PC-9 (cell line): ENCODE measurements at regions not wholly inside any gene's neighbourhood (a gene's known extent, or its start where the extent isn't known, plus 50 kb on each side); places are given as distances from the start of the nearest gene placed in this dataset.

Experiments used
- BruUV-seq: library from RNA; stranded (reverse); fragments of 400-500 nt; replicated peaks from 2 replicates; lab custom pipeline; 2021; lab: Mats Ljungman, UMichigan
- CTCF ChIA-PET: fragments of 300-600 bp; sonication (Branson Sonifier 250); formaldehyde crosslinking; loops from one replicate; lab custom pipeline; 2022; ENCODE audit warnings: antibody characterized with exemption; lab: Charles Lee
- POLR2A ChIA-PET: fragments of 300-600 bp; sonication (Branson Sonifier 250); formaldehyde crosslinking; loops from one replicate; lab custom pipeline; 2022; ENCODE audit warnings: antibody characterized with exemption; ENCODE audit not compliant: unreplicated experiment; lab: Charles Lee
- DNase-seq, 2 experiments: peaks; one replicate each; pipeline versions ENCODE4 v3.0.0 to v3.0.0-alpha.2; 2015 to 2022; ENCODE audit warnings: mixed read lengths in 1 of 2
- H2AFZ ChIP-seq: fragments of 200-600 bp; sonication (generic); 2 replicates; pipeline ENCODE4 v1.8.1; 2017; ENCODE audit warnings: antibody characterized with exemption
- H3F3A ChIP-seq: fragments of 200-600 bp; sonication (generic); 2 replicates; pipeline ENCODE4 v1.8.1; 2017; ENCODE audit warnings: antibody characterized with exemption, mild to moderate bottlenecking, low read depth; ENCODE audit not compliant: insufficient read depth
- H3K27ac ChIP-seq: fragments of 200-600 bp; sonication (generic); 2 replicates; pipeline ENCODE4 v1.6.1; 2016; ENCODE audit warnings: mixed run types
- H3K27me3 ChIP-seq: fragments of 200-600 bp; sonication (generic); 2 replicates; pipeline ENCODE4 v1.6.1; 2016; ENCODE audit warnings: low read depth, mixed run types; ENCODE audit not compliant: insufficient read depth
- H3K36me3 ChIP-seq: fragments of 200-600 bp; sonication (generic); 2 replicates; pipeline ENCODE4 v1.6.1; 2016; ENCODE audit warnings: low read depth, mixed run types
- H3K4me1 ChIP-seq: fragments of 200-600 bp; sonication (generic); replicated peaks from 2 replicates; pipeline ENCODE4 v1.6.1; 2016; ENCODE audit warnings: mixed run types; ENCODE audit not compliant: insufficient read depth
- H3K4me2 ChIP-seq: fragments of 200-600 bp; sonication (generic); 2 replicates; pipeline ENCODE4 v1.6.1; 2017; ENCODE audit warnings: mixed run types
- H3K4me3 ChIP-seq: fragments of 200-600 bp; sonication (generic); 2 replicates; pipeline ENCODE4 v1.6.1; 2016; ENCODE audit warnings: mixed run types
- H3K79me2 ChIP-seq: fragments of 200-600 bp; sonication (generic); 2 replicates; pipeline ENCODE4 v1.6.1; 2017; ENCODE audit warnings: low read depth, mixed run types
- H3K9me2 ChIP-seq: fragments of 200-600 bp; sonication (generic); 2 replicates; pipeline ENCODE4 v1.8.1; 2017; ENCODE audit warnings: mild to moderate bottlenecking; ENCODE audit not compliant: insufficient read depth
- H3K9me3 ChIP-seq: fragments of 200-600 bp; sonication (generic); 2 replicates; pipeline ENCODE4 v1.8.1; 2016; ENCODE audit warnings: low read depth; ENCODE audit not compliant: insufficient read depth
- H4K20me1 ChIP-seq: fragments of 200-600 bp; sonication (generic); 2 replicates; pipeline ENCODE4 v1.8.1; 2017; ENCODE audit not compliant: insufficient read depth
- EZH2 ChIP-seq: fragments of 200-600 bp; sonication (generic); IDR thresholded peaks from 2 replicates; pipeline ENCODE4 v1.8.0; 2017; ENCODE audit warnings: antibody characterized with exemption, low read depth
- intact Hi-C: fragments of 100-400 bp; cut with micrococcal nuclease; formaldehyde crosslinking; loops from one replicate; pipeline ENCODE4 v1.10.0; 2022; ENCODE audit not compliant: unreplicated experiment
- TF ChIP-seq, protein P1 (sequence below): fragments of 200-600 bp; sonication (generic); conservative IDR thresholded peaks from 2 replicates; pipeline ENCODE4 v1.6.1; 2017; ENCODE audit warnings: mixed run types, antibody characterized with exemption, mild to moderate bottlenecking, moderate library complexity

DNA sequence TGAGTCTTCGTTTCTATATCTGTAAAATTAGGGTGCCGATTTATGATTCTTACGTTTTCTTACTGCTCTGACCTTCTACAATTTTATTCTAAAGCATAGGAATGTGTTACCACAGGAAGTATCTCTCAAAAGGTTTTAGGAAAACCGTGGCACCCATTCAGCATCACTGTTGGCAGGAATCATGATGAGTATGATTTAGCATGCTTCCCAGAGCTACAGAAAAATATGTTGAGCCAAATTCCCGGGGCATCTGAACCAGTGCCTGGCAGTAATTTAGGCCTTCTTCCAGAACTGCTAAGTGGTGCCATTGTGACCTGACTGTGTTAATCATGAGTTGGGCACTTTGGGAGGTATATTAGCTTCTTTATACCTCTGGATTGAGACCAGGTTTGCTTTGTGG, 605.0 kb upstream of the RAG2 start:
- BruUV-seq: no TSS peak
- no peaks in the 10 kb centered on the region for H3K9me2 ChIP-seq
- H3K4me2 ChIP-seq: no peak overlapping the region
- intact Hi-C loops: no loop called here
- H3K27me3 ChIP-seq: no peaks in the 10 kb centered on the region
- no peaks in the 10 kb centered on the region for H4K20me1 ChIP-seq
- no peak overlapping the region for H3K4me3 ChIP-seq
- H2AFZ ChIP-seq: no peak overlapping the region
- TF ChIP-seq, protein P1, sequence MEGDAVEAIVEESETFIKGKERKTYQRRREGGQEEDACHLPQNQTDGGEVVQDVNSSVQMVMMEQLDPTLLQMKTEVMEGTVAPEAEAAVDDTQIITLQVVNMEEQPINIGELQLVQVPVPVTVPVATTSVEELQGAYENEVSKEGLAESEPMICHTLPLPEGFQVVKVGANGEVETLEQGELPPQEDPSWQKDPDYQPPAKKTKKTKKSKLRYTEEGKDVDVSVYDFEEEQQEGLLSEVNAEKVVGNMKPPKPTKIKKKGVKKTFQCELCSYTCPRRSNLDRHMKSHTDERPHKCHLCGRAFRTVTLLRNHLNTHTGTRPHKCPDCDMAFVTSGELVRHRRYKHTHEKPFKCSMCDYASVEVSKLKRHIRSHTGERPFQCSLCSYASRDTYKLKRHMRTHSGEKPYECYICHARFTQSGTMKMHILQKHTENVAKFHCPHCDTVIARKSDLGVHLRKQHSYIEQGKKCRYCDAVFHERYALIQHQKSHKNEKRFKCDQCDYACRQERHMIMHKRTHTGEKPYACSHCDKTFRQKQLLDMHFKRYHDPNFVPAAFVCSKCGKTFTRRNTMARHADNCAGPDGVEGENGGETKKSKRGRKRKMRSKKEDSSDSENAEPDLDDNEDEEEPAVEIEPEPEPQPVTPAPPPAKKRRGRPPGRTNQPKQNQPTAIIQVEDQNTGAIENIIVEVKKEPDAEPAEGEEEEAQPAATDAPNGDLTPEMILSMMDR: no peak
- no peak for TF ChIP-seq EZH2
- no peak overlapping the region for H3K27ac ChIP-seq
- CTCF ChIA-PET: no interaction called here
- no peaks in the 10 kb centered on the region for H3K36me3 ChIP-seq
- H3K4me1 ChIP-seq: no peaks in the 10 kb centered on the region
- H3K9me3 ChIP-seq: no peaks in the 10 kb centered on the region
- H3F3A ChIP-seq: no peaks in the 10 kb centered on the region
- no peak for DNase-seq
- no peaks in the 10 kb centered on the region for H3K79me2 ChIP-seq
- POLR2A ChIA-PET: no interaction called here

DNA sequence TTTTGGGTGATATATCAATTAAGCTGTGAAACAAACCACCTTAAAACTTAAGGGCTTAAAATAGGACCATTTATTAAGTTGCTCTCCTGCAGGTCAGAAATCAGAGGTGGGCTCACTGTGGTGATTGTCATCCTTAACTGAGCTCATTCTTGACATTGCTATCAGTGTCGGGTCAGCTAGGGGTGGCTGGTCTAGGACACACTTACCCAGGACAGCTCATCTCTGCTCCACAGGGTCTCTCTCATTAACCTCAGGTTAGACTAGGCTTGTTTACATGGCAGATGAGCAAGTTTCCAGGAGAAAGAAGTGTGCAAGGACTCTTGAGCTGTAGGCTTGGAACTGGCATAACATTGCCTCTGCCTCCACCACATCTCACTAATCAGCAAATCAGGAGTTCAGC, 601.0 kb upstream of the RAG2 start:
- Histone ChIP-seq H3K27ac (no peak overlapping the region), H3K79me2 (no peaks in the 10 kb centered on the region), H3K9me3 (no peaks in the 10 kb centered on the region), H3K4me1 (no peaks in the 10 kb centered on the region), H2AFZ (no peak overlapping the region), H3F3A (no peaks in the 10 kb centered on the region), H3K4me2 (no peak overlapping the region), H3K9me2 (no peaks in the 10 kb centered on the region), H3K4me3 (no peak overlapping the region), H4K20me1 (no peaks in the 10 kb centered on the region), H3K36me3 (no peaks in the 10 kb centered on the region), H3K27me3 (no peaks in the 10 kb centered on the region)
- POLR2A ChIA-PET: no interaction called here
- no peak for DNase-seq
- BruUV-seq: no TSS peak
- intact Hi-C loops: no loop called here
- no peak for TF ChIP-seq EZH2
- TF ChIP-seq, protein P1: no peak
- CTCF ChIA-PET: no interaction called here

DNA sequence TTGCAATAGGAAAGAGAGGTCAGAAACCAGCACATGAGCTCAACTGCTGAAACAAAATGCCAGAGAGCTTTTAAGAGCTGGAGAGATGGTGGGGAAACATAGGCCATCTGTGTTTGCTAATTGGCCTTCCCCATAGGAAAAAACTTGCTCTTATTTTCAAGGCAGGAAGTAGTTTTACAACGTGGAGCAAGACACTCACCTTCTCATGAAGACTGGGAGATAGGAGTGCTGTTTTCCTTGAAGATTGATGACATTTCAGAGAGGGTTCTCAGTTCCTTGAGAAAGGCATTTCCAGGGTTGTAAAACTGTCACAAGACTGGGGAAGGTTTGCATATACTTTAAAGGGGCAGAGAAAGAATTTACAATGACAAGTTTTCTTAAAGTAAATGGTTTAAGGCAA, 586.3 kb upstream of the RAG2 start:
- no peaks in the 10 kb centered on the region for H3K27me3 ChIP-seq
- H3F3A ChIP-seq: no peaks in the 10 kb centered on the region
- H4K20me1 ChIP-seq: no peaks in the 10 kb centered on the region
- no peak overlapping the region for H2AFZ ChIP-seq
- H3K4me3 ChIP-seq: no peak overlapping the region
- no peaks in the 10 kb centered on the region for H3K9me2 ChIP-seq
- TF ChIP-seq EZH2: no peak
- TF ChIP-seq, protein P1: no peak
- CTCF ChIA-PET: no interaction called here
- no peaks in the 10 kb centered on the region for H3K79me2 ChIP-seq
- no peaks in the 10 kb centered on the region for H3K36me3 ChIP-seq
- BruUV-seq: no TSS peak
- intact Hi-C loops: no loop called here
- POLR2A ChIA-PET: no interaction called here
- H3K4me2 ChIP-seq: no peak overlapping the region
- no peak for DNase-seq
- H3K9me3 ChIP-seq: no peaks in the 10 kb centered on the region
- no peak overlapping the region for H3K27ac ChIP-seq
- H3K4me1 ChIP-seq: no peaks in the 10 kb centered on the region
